HG02943 (cell line): ENCODE measurements at regions not wholly inside any gene's neighbourhood (a gene's known extent, or its start where the extent isn't known, plus 50 kb on each side); places are given as distances from the start of the nearest gene placed in this dataset.

Source experiments
- ATAC-seq: cut with Tn5 transposase; IDR thresholded peaks from one replicate; pipeline ENCODE4 v1.9.1; 2021; ENCODE audit warnings: mild to moderate bottlenecking, low read depth, moderate library complexity; ENCODE audit not compliant: unreplicated experiment

DNA sequence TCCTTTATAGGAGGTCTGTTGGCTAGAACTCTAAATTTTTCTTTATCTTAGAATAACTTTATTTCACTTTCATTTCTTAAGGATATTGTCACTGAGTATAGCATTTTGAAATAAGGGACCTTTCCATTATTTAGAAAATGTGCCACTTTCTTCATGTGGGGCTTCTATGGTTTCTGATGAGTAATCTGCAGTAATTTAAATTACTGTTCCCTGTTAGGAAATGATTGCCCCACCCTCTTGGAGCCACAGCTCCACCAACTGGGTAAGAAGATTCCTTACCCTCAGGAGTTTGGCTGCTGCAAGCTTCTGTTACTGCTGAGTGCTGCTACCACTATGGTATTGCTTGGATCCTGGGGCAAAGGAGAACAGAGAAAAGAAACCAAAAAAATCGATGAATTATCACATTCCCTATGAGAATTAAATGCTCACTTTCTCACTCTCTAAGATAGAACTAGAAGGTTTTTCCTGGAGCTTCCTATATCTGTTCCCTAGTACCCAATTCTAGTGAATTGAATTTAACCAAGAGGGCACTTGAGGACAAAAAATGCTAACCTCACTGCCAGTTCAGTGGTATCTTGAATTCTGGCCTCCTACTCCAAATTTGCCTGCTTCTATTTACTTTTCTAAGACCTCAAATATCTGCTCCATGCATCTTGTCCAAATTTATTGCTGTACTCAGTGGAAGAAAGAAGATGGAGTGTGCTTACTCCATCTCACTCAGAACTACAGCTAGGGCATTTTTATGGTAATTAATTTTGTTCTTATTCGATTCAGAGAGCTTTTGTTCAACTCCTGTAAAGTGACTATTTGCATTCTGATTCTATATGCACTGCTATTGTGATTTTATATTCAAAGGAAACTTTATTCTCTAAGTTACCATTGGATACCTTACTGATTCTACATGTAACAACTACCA is 2111.3 kb downstream of the MAT2B start:
- ATAC-seq, result no peak

DNA sequence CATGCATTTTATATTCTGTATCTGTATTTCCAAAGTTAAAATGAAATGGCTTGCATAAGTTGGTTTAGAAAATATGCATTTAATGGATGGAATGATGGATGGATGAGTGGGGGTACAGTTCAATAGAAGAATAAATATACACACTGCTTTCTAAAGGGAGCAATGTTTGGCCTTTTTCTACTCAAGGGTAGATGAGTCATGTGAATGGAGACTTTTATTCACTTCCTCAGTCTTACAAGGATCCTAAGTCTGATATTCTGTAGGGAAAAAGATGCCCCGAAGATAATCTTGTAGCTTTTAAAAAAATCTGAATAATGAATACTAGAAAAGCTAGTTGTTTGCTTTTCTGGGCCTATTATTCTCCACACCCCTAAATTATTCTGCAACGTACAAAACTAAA is 2112.1 kb downstream of the MAT2B start:
- ATAC-seq, result no peak

DNA sequence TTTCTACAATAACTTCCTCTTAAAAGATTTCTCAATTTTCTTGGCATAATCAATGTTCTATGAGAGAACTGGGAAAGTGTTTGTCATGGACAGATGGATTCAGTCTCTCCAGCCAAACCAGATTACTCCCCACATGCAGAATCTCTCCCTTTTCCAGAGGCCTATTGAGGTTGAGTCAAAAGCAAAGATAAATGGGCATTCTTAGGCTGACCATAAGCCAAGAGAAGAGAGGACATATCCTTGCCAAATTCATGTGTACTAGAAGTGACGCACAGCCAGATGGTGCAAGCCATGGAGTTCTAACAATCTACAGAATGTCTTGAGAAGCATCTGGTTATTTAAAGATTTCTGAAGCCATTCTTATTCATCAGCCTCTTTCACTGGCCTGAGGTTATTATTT is 2115.0 kb downstream of the MAT2B start:
- ATAC-seq, result no peak

DNA sequence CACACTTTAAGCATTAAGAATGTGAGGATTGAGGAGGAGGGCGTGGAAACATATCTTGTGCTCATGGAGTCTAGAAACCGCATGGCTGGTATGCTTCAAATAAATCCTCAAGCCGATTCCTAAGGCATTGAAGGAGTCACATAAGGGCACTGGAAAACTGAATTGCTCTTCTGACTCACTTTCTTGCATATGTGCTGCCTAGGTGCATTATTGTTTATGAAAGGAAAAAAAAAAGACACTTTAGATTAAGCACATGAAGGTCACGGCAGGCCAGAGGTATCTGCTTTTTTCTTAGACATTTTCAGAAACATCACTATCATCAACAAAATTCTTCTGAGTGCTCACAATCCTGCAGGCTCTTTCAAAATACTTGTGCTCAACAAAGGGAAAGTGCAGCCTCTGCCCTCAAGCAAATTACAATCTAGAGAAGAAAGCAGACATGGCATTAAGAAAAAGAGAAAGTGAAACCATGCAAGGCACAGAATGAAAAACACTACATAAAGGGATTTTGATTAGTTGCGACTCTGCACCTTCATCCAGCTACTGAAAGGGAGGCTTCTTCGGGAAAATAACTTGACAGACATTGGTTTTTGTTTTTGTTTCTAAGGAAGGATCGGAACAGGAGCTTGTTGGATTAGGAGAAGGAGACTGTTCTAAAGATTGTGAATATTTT is 2117.6 kb downstream of the MAT2B start:
- ATAC-seq, result no peak

GRCh38 chr5:165624166-165624946 is 2118.9 kb downstream of the MAT2B start:
- ATAC-seq, result no peak

DNA sequence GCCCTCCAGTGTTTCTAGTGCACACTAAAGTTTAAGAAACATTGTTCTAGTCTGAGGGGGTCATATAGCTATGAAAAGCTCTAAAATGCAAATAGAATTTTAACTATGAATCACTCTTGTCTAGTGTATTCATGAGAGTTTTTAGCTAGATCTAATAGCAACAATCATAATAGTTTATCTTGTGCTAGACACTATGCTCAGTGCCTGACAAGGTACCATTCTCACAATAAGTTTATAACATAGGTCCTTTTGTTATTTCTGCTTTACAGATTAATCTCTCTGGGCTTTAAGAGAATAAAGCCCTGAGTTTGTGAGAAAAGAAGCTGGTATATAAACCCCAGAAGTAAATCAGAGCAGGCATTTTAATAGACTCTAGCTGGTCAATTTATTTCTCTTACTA is 2120.7 kb downstream of the MAT2B start:
- no peak for ATAC-seq

DNA sequence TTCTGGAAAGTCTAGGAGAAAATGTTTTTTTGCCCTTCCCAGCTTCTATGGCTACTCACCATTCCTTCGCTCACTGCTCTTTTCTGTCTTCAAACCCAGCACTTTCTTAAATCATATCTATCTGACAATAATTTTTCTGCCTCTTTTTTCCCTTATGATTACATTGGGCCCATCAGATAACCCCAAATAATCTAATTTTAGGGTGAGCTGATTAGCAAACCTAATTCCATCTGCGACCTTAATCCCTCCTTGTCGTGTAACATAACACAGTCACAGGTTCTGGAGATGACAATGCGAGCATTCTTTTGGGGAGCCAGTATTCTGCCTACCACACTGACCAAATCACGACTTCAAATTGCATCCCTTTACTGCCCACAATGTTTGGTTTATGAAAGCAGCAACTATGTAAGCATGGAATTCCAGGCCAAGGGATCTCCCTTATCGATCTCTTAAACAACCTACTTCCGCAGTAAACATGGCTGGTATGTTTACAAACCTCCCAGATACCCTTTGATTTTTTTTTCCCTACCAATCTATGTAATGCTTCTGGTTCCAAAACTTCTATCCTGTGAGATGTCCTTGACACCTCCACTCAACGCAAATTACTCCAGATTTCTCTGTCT is 2122.2 kb downstream of the MAT2B start:
- no peak for ATAC-seq

- ATAC-seq, result peak; percentile 79
Measured at GRCh38 chr5:165630261-165630778, 2124.9 kb downstream of the MAT2B start.

- ATAC-seq, result no peak
Measured at GRCh38 chr5:165631235-165631634, 2125.8 kb downstream of the MAT2B start.

GRCh38 chr5:165642366-165642765 is 2136.9 kb downstream of the MAT2B start:
- no peak for ATAC-seq

DNA sequence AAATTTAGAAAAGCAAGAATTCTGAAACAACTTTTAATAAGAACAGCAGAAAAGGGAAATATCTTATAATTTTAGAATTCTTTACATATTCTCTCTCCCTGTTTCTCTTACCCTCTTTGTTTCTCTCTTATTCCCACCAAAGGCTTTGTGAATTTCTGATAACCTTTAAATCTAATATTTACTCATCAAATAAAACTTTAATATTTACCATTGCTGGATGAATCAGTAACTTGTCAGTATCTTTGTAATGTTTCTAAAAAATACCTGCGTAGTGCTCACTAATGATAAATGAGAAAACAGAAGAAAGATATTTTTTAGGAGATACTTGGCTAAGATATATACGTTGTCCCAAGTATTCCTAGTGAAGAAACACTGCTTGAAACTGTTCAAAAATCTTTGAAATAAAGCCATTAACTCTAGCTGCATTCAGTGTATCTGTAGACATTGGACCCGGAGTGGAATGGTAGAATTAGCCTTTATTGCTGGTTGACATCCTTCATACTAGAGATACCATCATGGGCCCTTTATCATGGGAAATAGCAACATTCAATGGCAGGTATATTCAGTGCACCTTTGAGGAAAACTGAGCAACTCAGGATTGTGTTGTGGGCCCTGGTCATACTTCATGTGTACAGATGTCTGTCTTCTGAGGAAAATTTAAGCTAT is 2160.4 kb downstream of the MAT2B start:
- ATAC-seq, result no peak

DNA sequence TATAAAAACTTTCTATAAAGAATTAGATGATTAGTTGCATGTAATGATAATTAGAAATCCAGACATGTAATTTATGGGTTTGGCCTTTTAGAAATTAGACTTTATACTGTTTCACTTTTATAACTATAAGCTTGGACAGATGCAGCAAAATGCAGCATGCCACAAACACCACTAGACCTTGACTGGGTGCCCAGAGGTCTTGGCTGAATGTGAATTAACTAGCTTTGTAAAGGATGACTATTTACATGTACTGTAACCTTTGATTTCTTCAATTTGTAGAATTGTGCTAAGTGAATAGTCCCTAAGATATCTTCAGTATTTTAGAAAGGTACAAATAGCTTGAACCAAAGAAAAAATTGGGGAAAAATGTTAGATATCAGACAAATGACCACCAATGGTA is 2168.1 kb downstream of the MAT2B start:
- no peak for ATAC-seq

- ATAC-seq, result no peak
Measured at GRCh38 chr5:165695796-165696195, 2190.4 kb downstream of the MAT2B start.

- no peak for ATAC-seq
Measured at GRCh38 chr5:165705960-165706359, 2200.5 kb downstream of the MAT2B start.

GRCh38 chr5:165712011-165712410 is 2206.6 kb downstream of the MAT2B start:
- no peak for ATAC-seq

- ATAC-seq, result no peak
Measured at GRCh38 chr5:165714598-165714997, 2209.2 kb downstream of the MAT2B start.

DNA sequence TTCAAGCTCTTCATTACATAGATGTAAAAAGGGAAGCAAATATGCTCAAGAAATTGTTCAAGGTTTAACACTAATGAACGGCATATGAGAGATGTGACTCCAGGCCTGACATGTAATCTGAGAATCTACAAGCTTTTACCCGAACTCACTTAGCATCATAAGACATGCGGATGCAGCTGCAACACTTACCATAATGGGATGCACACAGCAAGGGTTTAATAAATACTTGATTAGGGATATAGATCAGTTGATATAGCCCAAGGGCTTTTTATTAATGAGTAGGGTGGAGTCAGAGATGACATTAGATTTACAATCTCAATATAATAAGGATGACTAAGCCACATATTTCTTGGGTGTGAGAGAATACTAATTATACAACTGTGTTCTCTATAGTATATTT is 2215.5 kb downstream of the MAT2B start:
- no peak for ATAC-seq

- ATAC-seq, result no peak
Measured at GRCh38 chr5:165722401-165722800, 2217.0 kb downstream of the MAT2B start.

DNA sequence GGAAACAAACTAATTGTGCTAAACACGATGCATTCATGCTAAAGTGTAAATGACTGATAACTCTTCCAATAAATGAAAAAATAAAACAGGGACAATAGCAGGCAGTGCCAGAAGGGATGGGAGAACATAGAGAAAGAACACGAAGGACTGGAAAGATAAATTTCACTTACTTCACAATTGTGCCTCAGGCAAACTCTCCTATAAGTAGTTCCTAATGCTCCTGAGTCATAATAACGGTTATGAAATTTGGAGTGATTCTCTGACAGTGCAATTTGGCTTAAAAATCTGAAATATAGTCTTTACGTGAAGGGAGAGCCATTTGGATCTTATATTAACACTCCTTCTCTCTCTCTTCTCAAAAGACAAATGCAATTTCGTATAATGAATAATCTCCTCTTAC is 2218.5 kb downstream of the MAT2B start:
- ATAC-seq, result no peak

DNA sequence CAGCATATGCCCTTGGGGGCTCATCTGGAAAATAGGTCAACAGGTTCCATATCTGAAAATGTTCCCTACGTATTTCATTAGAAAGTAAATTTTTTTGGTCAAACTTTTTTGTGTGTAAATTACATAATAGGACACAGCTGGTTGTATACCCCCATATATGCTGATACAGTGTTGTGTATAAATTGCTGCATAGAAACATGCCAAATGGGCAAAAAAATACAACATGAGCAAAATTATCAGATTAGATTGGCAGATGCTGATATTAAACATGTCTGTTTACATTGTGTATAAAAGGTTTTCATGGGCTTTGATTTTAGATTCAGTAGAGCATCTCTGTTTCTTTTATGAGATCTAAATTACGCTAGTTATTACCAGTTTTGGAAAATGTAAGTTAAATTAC is 2223.0 kb downstream of the MAT2B start:
- no peak for ATAC-seq
